ENCODE measurements at regions not wholly inside any gene's neighbourhood (a gene's known extent, or its start where the extent isn't known, plus 50 kb on each side); places are given as distances from the start of the nearest gene placed in this dataset.
"Not testable (repeated sequence)": the region's sequence is repeated elsewhere in the genome, so short reads cannot be mapped to it uniquely, and the experiment has no call there.

GRCh38 chr4:14410516-14410915, 591.8 kb upstream of the CPEB2 start:
- H3F3A ChIP-seq (ENCODE audit: insufficient read depth, low read length), result no peaks in the 10 kb centered on the region
- H3K27ac ChIP-seq (ENCODE audit: low read length), result no peak overlapping the region
- H3K9ac ChIP-seq (ENCODE audit: low read length), result no peak overlapping the region
- H3K4me2 ChIP-seq (ENCODE audit: low read depth, low read length), result no peak overlapping the region
- H3K79me2 ChIP-seq (ENCODE audit: low read length), result no peaks in the 10 kb centered on the region
- no peaks in the 10 kb centered on the region for H3K9me2 ChIP-seq (replicated peaks; ENCODE audit: insufficient read depth, low read length)
- H3K36me3 ChIP-seq (replicated peaks; ENCODE audit: insufficient read depth, low read length), result no peaks in the 10 kb centered on the region
- DNase-seq, result no peak
- H3K4me1 ChIP-seq (ENCODE audit: low read length), result no peaks in the 10 kb centered on the region
- no peak for TF ChIP-seq EZH2 (optimal IDR thresholded peaks at IDR 0.05; ENCODE audit: low read depth, low read length)
- no peak for TF ChIP-seq CTCF (IDR thresholded peaks at IDR 0.05; ENCODE audit: low read length)
- TF ChIP-seq EZH2phosphoT487 (IDR thresholded peaks at IDR 0.05; ENCODE audit: low read length), result no peak
- H4K20me1 ChIP-seq (ENCODE audit: insufficient read depth, low read length), result no peaks in the 10 kb centered on the region
- no peak overlapping the region for H2AFZ ChIP-seq (ENCODE audit: low read length)
- H3K9me3 ChIP-seq (replicated peaks; ENCODE audit: insufficient read depth, low read length), result no peaks in the 10 kb centered on the region
- H3K4me3 ChIP-seq (ENCODE audit: low read length), result no peak overlapping the region
- H3K27me3 ChIP-seq (replicated peaks; ENCODE audit: insufficient read depth, low read length), result no peaks in the 10 kb centered on the region

DNA sequence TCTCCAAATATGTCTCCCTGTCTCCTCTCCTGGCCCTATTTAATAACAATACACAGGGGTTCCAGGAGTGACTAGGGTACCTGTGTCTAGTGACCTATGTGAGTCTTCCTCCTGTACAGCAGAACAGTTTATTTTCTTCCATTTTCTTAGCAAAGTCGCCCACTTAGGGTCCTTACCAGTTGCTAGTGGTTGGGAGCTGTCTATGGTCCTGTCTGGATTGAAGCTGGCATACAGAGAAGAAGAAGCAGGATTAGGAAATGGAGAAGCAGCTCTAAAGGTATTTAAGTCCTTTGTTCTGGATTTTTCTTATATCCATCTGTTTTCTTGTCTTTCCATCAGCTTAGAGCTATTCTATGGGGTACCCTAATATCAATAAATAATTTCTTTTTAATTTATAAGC, 587.1 kb upstream of the CPEB2 start:
- H4K20me1 ChIP-seq (ENCODE audit: insufficient read depth, low read length), result no peaks in the 10 kb centered on the region
- DNase-seq, result no peak
- H3K27me3 ChIP-seq (replicated peaks; ENCODE audit: insufficient read depth, low read length), result no peaks in the 10 kb centered on the region
- H3K4me2 ChIP-seq (ENCODE audit: low read depth, low read length), result no peak overlapping the region
- no peak overlapping the region for H2AFZ ChIP-seq (ENCODE audit: low read length)
- no peaks in the 10 kb centered on the region for H3K4me1 ChIP-seq (ENCODE audit: low read length)
- no peaks in the 10 kb centered on the region for H3K9me3 ChIP-seq (replicated peaks; ENCODE audit: insufficient read depth, low read length)
- H3K9ac ChIP-seq (ENCODE audit: low read length), result no peak overlapping the region
- H3K27ac ChIP-seq (ENCODE audit: low read length), result no peak overlapping the region
- H3K79me2 ChIP-seq (ENCODE audit: low read length), result no peaks in the 10 kb centered on the region
- H3K9me2 ChIP-seq (replicated peaks; ENCODE audit: insufficient read depth, low read length), result no peaks in the 10 kb centered on the region
- TF ChIP-seq CTCF (IDR thresholded peaks at IDR 0.05; ENCODE audit: low read length), result no peak
- TF ChIP-seq EZH2 (optimal IDR thresholded peaks at IDR 0.05; ENCODE audit: low read depth, low read length), result no peak
- TF ChIP-seq EZH2phosphoT487 (IDR thresholded peaks at IDR 0.05; ENCODE audit: low read length), result no peak
- no peaks in the 10 kb centered on the region for H3F3A ChIP-seq (ENCODE audit: insufficient read depth, low read length)
- H3K36me3 ChIP-seq (replicated peaks; ENCODE audit: insufficient read depth, low read length), result no peaks in the 10 kb centered on the region
- H3K4me3 ChIP-seq (ENCODE audit: low read length), result no peak overlapping the region

DNA sequence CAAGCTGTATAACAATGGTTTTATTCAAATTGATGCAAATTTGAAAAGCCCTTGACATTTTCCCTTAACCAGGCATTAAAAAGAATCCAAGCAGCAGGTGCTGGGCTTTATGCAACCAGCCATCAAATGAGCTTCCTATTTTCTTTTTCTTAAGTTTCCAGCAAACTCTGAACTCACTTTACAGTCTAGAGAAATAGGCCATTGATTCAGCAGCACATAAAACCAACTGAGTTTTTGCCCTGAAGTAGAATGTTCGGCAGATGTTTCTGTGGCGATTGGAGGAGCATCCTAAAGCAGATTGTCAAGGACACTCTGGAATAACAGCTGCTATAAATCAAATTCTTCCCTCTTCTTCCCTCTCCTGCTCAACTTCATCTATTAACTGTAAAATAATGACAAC, 582.8 kb upstream of the CPEB2 start:
- Histone ChIP-seq H3K4me3 (ENCODE audit: low read length) (no peak overlapping the region), H3K79me2 (ENCODE audit: low read length) (no peaks in the 10 kb centered on the region), H3K27me3 (replicated peaks; ENCODE audit: insufficient read depth, low read length) (no peaks in the 10 kb centered on the region), H3K27ac (ENCODE audit: low read length) (no peak overlapping the region), H3K4me1 (ENCODE audit: low read length) (no peaks in the 10 kb centered on the region), H3K9me3 (replicated peaks; ENCODE audit: insufficient read depth, low read length) (no peaks in the 10 kb centered on the region), H2AFZ (ENCODE audit: low read length) (no peak overlapping the region), H3K4me2 (ENCODE audit: low read depth, low read length) (no peak overlapping the region), H3K9me2 (replicated peaks; ENCODE audit: insufficient read depth, low read length) (no peaks in the 10 kb centered on the region), H3F3A (ENCODE audit: insufficient read depth, low read length) (no peaks in the 10 kb centered on the region), H4K20me1 (ENCODE audit: insufficient read depth, low read length) (no peaks in the 10 kb centered on the region), H3K36me3 (replicated peaks; ENCODE audit: insufficient read depth, low read length) (no peaks in the 10 kb centered on the region), H3K9ac (ENCODE audit: low read length) (no peak overlapping the region)
- no peak for DNase-seq
- TF ChIP-seq CTCF (IDR thresholded peaks at IDR 0.05; ENCODE audit: low read length), result no peak
- TF ChIP-seq EZH2phosphoT487 (IDR thresholded peaks at IDR 0.05; ENCODE audit: low read length), result no peak
- TF ChIP-seq EZH2 (optimal IDR thresholded peaks at IDR 0.05; ENCODE audit: low read depth, low read length), result no peak

DNA sequence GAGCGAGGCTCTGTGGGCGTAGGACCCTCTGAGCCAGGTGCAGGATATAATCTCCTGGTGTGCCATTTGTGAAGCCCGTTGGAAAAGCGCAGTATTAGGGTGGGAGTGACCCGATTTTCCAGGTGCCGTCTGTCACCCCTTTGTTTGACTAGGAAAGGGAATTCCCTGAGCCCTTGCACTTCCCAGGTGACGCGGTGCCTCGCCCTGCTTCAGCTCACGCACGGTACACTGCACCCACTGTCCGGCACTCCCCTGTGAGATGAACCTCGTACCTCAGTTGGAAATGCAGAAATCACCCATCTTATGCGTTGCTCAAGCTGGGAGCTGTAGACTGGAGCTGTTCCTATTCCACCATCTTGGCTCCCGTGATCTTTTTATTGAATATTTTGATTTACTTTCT, 576.0 kb upstream of the CPEB2 start:
- not testable (repeated sequence) for H3K4me3 ChIP-seq (ENCODE audit: low read length); H3K27ac ChIP-seq (ENCODE audit: low read length); H3F3A ChIP-seq (ENCODE audit: insufficient read depth, low read length); H3K9me3 ChIP-seq (replicated peaks; ENCODE audit: insufficient read depth, low read length); H3K9ac ChIP-seq (ENCODE audit: low read length); H3K36me3 ChIP-seq (replicated peaks; ENCODE audit: insufficient read depth, low read length); H3K79me2 ChIP-seq (ENCODE audit: low read length); H4K20me1 ChIP-seq (ENCODE audit: insufficient read depth, low read length); H3K4me2 ChIP-seq (ENCODE audit: low read depth, low read length); H3K4me1 ChIP-seq (ENCODE audit: low read length); H2AFZ ChIP-seq (ENCODE audit: low read length); DNase-seq; H3K9me2 ChIP-seq (replicated peaks; ENCODE audit: insufficient read depth, low read length); H3K27me3 ChIP-seq (replicated peaks; ENCODE audit: insufficient read depth, low read length)

All from MM.1S (cell line).